BE2C (cell line): ENCODE measurements at regions not wholly inside any gene's neighbourhood (a gene's known extent, or its start where the extent isn't known, plus 50 kb on each side); places are given as distances from the start of the nearest gene placed in this dataset.
A peak's percentile ranks its signal among the peaks of the same experiment; 100 is the strongest.

Source experiments
- DNase-seq: peaks from one replicate; pipeline ENCODE4 v3.0.0-alpha.2; 2020
- H3K27me3 ChIP-seq: fragments of 250-450 bp; sonication (Bioruptor Pico); 2 replicates; pipeline ENCODE4 v1.5.1; 2020; ENCODE audit warnings: mild to moderate bottlenecking
- H3K36me3 ChIP-seq: fragments of 250-450 bp; sonication (Bioruptor Pico); 2 replicates; pipeline ENCODE4 v1.5.1; 2020; ENCODE audit warnings: mild to moderate bottlenecking
- H3K4me1 ChIP-seq: fragments of 250-450 bp; sonication (Bioruptor Pico); 2 replicates; pipeline ENCODE4 v1.5.1; 2020
- H3K4me3 ChIP-seq: 2 replicates; pipeline ENCODE4 v1.5.1; 2011; ENCODE audit warnings: low read depth, low read length
- H3K9me3 ChIP-seq: fragments of 250-450 bp; sonication (Bioruptor Pico); 2 replicates; pipeline ENCODE4 v1.5.1; 2020
- CTCF ChIP-seq: IDR thresholded peaks from 2 replicates; pipeline ENCODE4 v1.5.1; 2012; ENCODE audit warnings: mild to moderate bottlenecking, low read depth, low read length

- Histone ChIP-seq H3K4me3 (no peak overlapping the region), H3K27me3 (no peaks in the 10 kb centered on the region), H3K36me3 (no peaks in the 10 kb centered on the region), H3K9me3 (no peaks in the 10 kb centered on the region), H3K4me1 (no peaks in the 10 kb centered on the region)
- DNase-seq = no peak
- TF ChIP-seq CTCF = no peak
Measured at GRCh38 chr10:57367412-57367811, 900.3 kb downstream of the IPMK start.

- TF ChIP-seq CTCF = no peak
- DNase-seq = no peak
- H3K36me3 ChIP-seq = no peaks in the 10 kb centered on the region
- H3K9me3 ChIP-seq = no peaks in the 10 kb centered on the region
- no peak overlapping the region for H3K4me3 ChIP-seq
- H3K27me3 ChIP-seq = no peaks in the 10 kb centered on the region
- H3K4me1 ChIP-seq = no peaks in the 10 kb centered on the region
Measured at GRCh38 chr10:57362811-57363210, 904.9 kb downstream of the IPMK start.

- no peak for TF ChIP-seq CTCF
- H3K9me3 ChIP-seq = no peaks in the 10 kb centered on the region
- DNase-seq = no peak
- H3K4me1 ChIP-seq = no peaks in the 10 kb centered on the region
- no peak overlapping the region for H3K4me3 ChIP-seq
- H3K36me3 ChIP-seq = no peaks in the 10 kb centered on the region
- no peaks in the 10 kb centered on the region for H3K27me3 ChIP-seq
Measured at GRCh38 chr10:57353403-57354003, 914.2 kb downstream of the IPMK start.

GRCh38 chr10:57351076-57351475 is 916.6 kb downstream of the IPMK start:
- TF ChIP-seq CTCF = no peak
- Histone ChIP-seq H3K27me3 (no peaks in the 10 kb centered on the region), H3K36me3 (no peaks in the 10 kb centered on the region), H3K4me1 (no peaks in the 10 kb centered on the region), H3K4me3 (no peak overlapping the region), H3K9me3 (no peaks in the 10 kb centered on the region)
- DNase-seq = no peak

- no peak for TF ChIP-seq CTCF
- Histone ChIP-seq H3K4me1 (no peaks in the 10 kb centered on the region), H3K27me3 (no peaks in the 10 kb centered on the region), H3K4me3 (no peak overlapping the region), H3K9me3 (no peaks in the 10 kb centered on the region; the same call in 1 of the 2 replicates), H3K36me3 (no peaks in the 10 kb centered on the region)
- DNase-seq = no peak
Measured at GRCh38 chr10:57341294-57341693, 926.4 kb downstream of the IPMK start.

- Histone ChIP-seq H3K36me3 (no peaks in the 10 kb centered on the region), H3K4me3 (no peak overlapping the region), H3K27me3 (no peaks in the 10 kb centered on the region), H3K4me1 (no peaks in the 10 kb centered on the region), H3K9me3 (no peaks in the 10 kb centered on the region; the same call in 1 of the 2 replicates)
- TF ChIP-seq CTCF = peak; percentile 66
- peak; percentile 29 for DNase-seq
Measured at GRCh38 chr10:57338823-57339558, 928.7 kb downstream of the IPMK start.
